ENCODE measurements at regions not wholly inside any gene's neighbourhood (a gene's known extent, or its start where the extent isn't known, plus 50 kb on each side); places are given as distances from the start of the nearest gene placed in this dataset.

DNA sequence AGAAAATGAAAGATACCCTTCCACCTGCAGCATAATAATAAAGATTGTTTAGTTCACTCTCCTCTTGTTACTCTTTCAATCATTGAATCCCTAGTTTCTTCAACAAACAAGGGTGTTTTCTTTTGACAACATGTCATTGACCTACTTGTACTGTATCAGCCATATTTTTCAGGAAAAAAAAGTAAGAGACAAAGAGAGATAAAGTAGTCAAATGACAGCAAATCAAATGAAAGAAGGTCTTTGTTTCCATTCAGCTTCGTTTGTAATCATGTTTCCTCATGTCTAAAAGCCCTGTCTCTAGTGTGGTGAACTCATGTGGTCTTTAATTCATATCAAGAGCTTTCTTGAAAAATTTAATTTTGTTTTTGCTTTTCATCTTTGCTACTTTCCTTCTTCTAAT lies 557.8 kb upstream of the LRATD1 start:
- Histone ChIP-seq H2AK5ac (ENCODE audit: insufficient read length, low read length) (no peak overlapping the region), H3K23ac (ENCODE audit: insufficient read length, low read depth, low read length) (no peak overlapping the region), H2BK5ac (ENCODE audit: insufficient read length, low read length) (no peak overlapping the region), H3K14ac (ENCODE audit: insufficient read depth, low read length) (no peak overlapping the region), H3K27me3 (ENCODE audit: insufficient read depth, low read length) (no peaks in the 10 kb centered on the region), H3K23me2 (ENCODE audit: insufficient read length, low read depth, low read length, poor library complexity, severe bottlenecking) (no peaks in the 10 kb centered on the region), H3K56ac (ENCODE audit: insufficient read length, low read depth, low read length) (no peak overlapping the region), H4K8ac (replicated peaks; ENCODE audit: insufficient read length, low read depth, low read length) (no peak overlapping the region), H2BK120ac (ENCODE audit: low read depth, low read length, poor library complexity, severe bottlenecking) (no peak overlapping the region), H3K27ac (ENCODE audit: insufficient read length, low read depth, low read length) (no peak overlapping the region), H3K9ac (ENCODE audit: extremely low read depth, insufficient read length, low read length) (no peak overlapping the region), H3K9me3 (ENCODE audit: control insufficient read depth, low read depth, low read length) (no peaks in the 10 kb centered on the region), H3K79me1 (ENCODE audit: insufficient read depth, low read depth, low read length, poor library complexity, severe bottlenecking) (no peaks in the 10 kb centered on the region), H3T11ph (ENCODE audit: low read length) (no peak overlapping the region), H2BK15ac (ENCODE audit: low read depth, low read length) (no peak overlapping the region), H3K4me1 (ENCODE audit: insufficient read depth, low read length) (no peaks in the 10 kb centered on the region), H3K18ac (ENCODE audit: insufficient read length, low read depth, low read length) (no peak overlapping the region), H4K91ac (ENCODE audit: insufficient read length, low read depth, low read length) (no peak overlapping the region), H4K5ac (ENCODE audit: insufficient read length, low read depth, low read length) (no peak overlapping the region), H3K4me2 (ENCODE audit: insufficient read depth, insufficient read length, low read length) (no peak overlapping the region), H4K20me1 (ENCODE audit: control insufficient read depth, insufficient read depth, insufficient read length) (no peaks in the 10 kb centered on the region), H3K4ac (ENCODE audit: low read depth, low read length) (no peak overlapping the region), H2BK20ac (ENCODE audit: low read depth, low read length, poor library complexity, severe bottlenecking) (no peak overlapping the region), H2BK12ac (ENCODE audit: insufficient read length, low read depth, low read length) (no peak overlapping the region), H3K79me2 (ENCODE audit: insufficient read depth, low read length) (no peaks in the 10 kb centered on the region), H2AFZ (ENCODE audit: low read length) (no peak overlapping the region)
- Mint-ChIP-seq H3K27ac (no peak overlapping the region), H3K36me3 (ENCODE audit: insufficient read depth in 1 of 3, low read depth in 3 of 3) (no peaks in the 10 kb centered on the region), H3K4me1 (peaks cover 4 to 6% of the 10 kb centered on the region in 2 experiments), H3K4me3 (no peak overlapping the region), H3K27me3 (ENCODE audit: low read depth) (no peaks in the 10 kb centered on the region), H3K9me3 (no peaks in the 10 kb centered on the region)
- TF ChIP-seq, protein P1, sequence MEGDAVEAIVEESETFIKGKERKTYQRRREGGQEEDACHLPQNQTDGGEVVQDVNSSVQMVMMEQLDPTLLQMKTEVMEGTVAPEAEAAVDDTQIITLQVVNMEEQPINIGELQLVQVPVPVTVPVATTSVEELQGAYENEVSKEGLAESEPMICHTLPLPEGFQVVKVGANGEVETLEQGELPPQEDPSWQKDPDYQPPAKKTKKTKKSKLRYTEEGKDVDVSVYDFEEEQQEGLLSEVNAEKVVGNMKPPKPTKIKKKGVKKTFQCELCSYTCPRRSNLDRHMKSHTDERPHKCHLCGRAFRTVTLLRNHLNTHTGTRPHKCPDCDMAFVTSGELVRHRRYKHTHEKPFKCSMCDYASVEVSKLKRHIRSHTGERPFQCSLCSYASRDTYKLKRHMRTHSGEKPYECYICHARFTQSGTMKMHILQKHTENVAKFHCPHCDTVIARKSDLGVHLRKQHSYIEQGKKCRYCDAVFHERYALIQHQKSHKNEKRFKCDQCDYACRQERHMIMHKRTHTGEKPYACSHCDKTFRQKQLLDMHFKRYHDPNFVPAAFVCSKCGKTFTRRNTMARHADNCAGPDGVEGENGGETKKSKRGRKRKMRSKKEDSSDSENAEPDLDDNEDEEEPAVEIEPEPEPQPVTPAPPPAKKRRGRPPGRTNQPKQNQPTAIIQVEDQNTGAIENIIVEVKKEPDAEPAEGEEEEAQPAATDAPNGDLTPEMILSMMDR (conservative IDR thresholded peaks at IDR 0.05), result no peak
- no peak for DNase-seq
- WGBS (ENCODE audit: extremely low coverage, insufficient read length, low lambda C conversion rate), result no CpG with 5 or more reads among the region's 1 CpG
